ENCODE measurements at regions not wholly inside any gene's neighbourhood (a gene's known extent, or its start where the extent isn't known, plus 50 kb on each side); places are given as distances from the start of the nearest gene placed in this dataset.

- TF ChIP-seq CTCF (conservative IDR thresholded peaks at IDR 0.05; ENCODE audit: low read depth, low read length) (no peak), BHLHE40 (IDR thresholded peaks at IDR 0.05; ENCODE audit: low read depth, low read length) (no peak), RFX5 (IDR thresholded peaks at IDR 0.05; ENCODE audit: low read depth, low read length) (no peak), CEBPB (IDR thresholded peaks at IDR 0.05; ENCODE audit: low read depth, low read length) (no peak), RAD21 (IDR thresholded peaks at IDR 0.05; ENCODE audit: low read length) (no peak), POLR2A (IDR thresholded peaks at IDR 0.05; ENCODE audit: low read depth, low read length) (no peak), NFE2L2 (IDR thresholded peaks at IDR 0.05; ENCODE audit: low read depth, low read length) (no peak), MAFK (IDR thresholded peaks at IDR 0.05; ENCODE audit: low read depth, low read length) (no peak), MAZ (IDR thresholded peaks at IDR 0.05; ENCODE audit: borderline replicate concordance, low read depth, low read length) (no peak), FOS (IDR thresholded peaks at IDR 0.05; ENCODE audit: low read depth, low read length) (no peak), MXI1 (IDR thresholded peaks at IDR 0.05; ENCODE audit: borderline replicate concordance, low read depth, low read length) (no peak), USF2 (IDR thresholded peaks at IDR 0.05; ENCODE audit: low read depth, low read length) (no peak)
Measured at GRCh38 chr17:53426505-53426904, 396.2 kb upstream of the KIF2B start.

All from IMR-90 (cell line).